DOHH2 (cell line): ENCODE measurements at regions not wholly inside any gene's neighbourhood (a gene's known extent, or its start where the extent isn't known, plus 50 kb on each side); places are given as distances from the start of the nearest gene placed in this dataset.

Experiments used
- CTCF ChIP-seq: fragments of 200-600 bp; sonication (generic); IDR thresholded peaks from one replicate; pipeline ENCODE4 v1.5.1; 2014; ENCODE audit warnings: antibody characterized with exemption, mild to moderate bottlenecking, low read depth, low read length; ENCODE audit not compliant: poor library complexity, severe bottlenecking
- EZH2phosphoT487 ChIP-seq: fragments of 200-600 bp; sonication (generic); IDR thresholded peaks from 2 replicates; pipeline ENCODE4 v1.6.1; 2017; ENCODE audit warnings: borderline replicate concordance, mild to moderate bottlenecking, antibody characterized with exemption, low read length, moderate library complexity, mixed read lengths

- TF ChIP-seq CTCF (no peak), EZH2phosphoT487 (no peak)
These were observed 426.7 kb upstream of the FRG2C start for GRCh38 chr3:75237477-75237876.
